GM19328 (cell line): ENCODE measurements at regions not wholly inside any gene's neighbourhood (a gene's known extent, or its start where the extent isn't known, plus 50 kb on each side); places are given as distances from the start of the nearest gene placed in this dataset.
"Not testable (repeated sequence)": the region's sequence is repeated elsewhere in the genome, so short reads cannot be mapped to it uniquely, and the experiment has no call there.

ENCODE experiments used
- ATAC-seq: cut with Tn5 transposase; IDR thresholded peaks from one replicate; pipeline ENCODE4 v1.9.1; 2021; ENCODE audit warnings: mild to moderate bottlenecking, moderate library complexity; ENCODE audit not compliant: unreplicated experiment

DNA sequence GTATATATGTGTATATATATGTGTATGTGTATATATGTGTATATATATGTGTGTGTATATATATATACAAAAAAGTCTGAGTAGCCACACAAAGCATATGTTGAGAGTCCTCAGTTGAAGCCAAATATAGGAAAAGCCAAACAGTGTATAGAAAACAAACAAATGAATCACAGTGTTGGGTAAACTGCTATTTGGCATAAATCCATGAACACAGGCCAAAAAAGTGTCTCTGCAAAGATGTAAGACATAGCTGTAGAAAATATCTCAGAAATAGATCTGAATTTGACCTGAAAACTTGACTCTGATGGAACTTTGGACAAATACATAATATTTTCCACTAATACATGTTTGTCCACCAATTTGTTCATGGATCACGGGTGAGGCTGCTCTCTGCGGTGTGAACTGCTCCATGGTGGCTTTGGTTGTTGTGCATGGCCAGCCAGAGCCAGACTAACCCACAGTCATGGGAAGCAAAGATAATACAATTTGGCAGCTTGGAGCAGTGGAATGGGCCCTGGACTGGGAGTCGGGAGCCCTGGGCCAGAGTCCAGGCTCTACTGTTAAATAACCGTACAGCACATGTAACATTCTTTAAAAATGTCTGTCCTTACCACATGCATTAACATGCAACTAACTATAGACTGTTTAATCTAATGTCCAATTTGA is 76.9 kb upstream of the EED start:
- no peak for ATAC-seq

DNA sequence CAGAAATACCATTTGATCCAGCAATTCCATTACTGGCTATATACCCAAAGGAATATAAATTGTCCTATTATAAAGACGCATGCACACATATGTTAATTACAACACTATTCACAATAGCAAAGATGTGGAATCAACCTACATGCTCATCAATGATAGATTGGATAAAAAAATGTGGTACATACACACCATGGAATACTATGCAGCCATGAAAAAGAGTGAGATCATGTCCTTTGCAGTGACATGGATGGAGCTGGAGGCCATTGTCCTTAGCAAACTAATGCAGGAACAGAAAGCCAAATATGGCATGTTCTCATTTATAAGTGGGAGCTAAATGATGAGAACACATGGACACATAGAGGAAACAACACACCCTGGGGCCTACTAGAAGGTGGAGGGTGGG is 78.3 kb upstream of the EED start:
- not testable (repeated sequence) for ATAC-seq

DNA sequence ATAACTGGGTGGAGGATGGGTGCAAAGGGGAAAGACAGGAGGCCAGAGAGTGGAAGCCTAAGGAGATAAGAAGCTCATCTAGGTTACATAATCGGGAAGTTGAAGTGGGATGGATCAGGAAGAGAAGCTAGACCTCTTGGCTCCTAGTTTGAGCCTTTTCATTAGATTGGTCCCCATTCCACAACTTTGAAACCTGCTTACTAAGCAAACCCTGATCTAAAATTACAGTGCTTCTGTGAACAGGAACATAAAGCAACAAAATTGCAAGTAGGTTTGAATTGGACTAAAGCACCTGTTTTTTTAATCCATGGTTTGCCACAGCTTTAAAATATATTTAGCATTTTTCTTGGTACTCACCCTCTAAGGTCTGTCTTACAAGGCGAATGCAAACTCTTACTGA is 80.4 kb upstream of the EED start:
- no peak for ATAC-seq

DNA sequence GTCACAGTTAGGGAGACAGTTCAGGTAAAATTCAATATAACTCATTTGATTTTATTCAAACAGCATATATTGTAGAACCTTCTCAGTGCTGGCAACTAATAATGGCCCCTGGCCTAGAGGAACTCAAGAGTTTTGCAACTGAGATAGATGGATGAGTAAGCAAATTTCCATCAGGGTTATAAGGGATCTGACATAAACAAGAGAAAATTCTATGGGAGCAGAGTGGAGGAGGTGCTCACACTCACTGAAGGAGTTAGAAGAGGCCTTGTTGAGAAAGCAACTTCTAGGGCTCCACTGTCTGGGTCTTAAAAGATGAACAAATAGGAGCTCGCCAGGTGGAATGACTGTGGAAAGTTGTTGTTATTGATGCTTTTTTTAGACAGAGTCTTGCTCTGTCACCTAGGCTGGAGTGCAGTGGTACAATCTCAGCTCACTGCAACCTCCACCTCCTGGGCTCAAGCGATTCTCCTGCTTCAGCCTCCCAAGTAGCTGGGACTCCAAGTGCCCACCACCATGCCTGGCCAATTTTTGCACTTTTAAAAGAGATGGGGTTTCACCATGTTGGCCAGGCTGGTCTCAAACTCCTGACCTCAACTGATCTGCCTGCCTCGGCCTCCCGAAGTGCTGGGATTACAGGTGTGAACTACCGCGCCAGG is 81.2 kb upstream of the EED start:
- not testable (repeated sequence) for ATAC-seq

DNA sequence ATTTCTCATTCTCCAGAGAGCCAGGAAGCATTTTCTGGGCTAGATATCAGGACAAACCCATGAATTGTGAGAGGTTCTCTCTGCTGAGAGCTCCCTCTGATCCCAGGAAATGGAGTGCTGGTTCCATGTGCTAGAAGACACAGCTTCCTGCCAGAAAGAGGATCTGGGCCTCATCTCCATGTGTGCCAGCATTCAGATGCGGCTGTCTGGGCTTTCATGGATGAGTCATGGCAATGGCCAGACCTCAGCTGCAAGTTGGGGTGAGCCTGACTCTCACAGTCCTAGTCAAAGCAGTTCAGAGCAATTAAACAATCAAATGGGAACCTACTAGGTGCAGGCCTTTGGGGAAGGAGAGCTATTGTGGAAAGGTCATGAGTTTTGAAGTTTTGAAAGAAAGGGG is 82.3 kb upstream of the EED start:
- no peak for ATAC-seq

DNA sequence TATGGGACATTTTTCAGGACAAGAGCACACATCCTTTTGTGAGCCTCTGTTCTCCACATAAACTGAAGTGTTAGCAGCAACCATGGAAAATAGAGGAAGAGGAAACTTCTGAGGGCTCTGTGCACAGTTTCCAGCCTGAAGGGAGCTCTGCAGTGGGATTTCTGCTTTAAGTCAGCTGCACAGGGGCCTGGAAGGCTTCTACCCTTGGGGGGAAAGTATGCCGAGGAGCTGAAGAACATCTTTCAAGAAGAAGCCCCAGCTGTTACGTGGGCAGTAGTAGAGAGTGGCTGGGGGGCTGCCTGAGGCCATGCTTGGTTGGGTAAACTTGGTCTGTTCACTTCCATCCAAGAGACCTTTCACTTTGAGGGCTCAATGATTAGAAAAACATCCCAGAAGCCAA is 82.7 kb upstream of the EED start:
- ATAC-seq, result no peak

DNA sequence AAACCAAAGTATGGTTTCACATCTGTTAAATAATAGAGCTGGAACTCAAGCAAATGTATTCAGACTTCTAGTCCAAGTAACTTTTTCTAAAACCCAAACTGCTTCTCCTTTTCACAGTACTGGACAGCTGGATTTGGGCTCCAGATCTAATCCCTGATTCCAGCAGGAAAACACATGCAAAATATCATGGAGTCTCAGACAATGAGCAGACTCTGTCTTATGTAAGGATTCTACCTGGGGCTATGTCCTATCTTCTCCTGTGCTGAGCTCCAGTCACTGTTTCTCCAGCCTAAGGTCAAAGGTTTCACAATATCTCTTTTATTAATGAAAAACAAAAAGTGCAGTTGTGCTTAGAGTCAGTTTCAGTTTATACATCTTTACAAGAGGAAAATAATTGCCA is 83.2 kb upstream of the EED start:
- no peak for ATAC-seq

DNA sequence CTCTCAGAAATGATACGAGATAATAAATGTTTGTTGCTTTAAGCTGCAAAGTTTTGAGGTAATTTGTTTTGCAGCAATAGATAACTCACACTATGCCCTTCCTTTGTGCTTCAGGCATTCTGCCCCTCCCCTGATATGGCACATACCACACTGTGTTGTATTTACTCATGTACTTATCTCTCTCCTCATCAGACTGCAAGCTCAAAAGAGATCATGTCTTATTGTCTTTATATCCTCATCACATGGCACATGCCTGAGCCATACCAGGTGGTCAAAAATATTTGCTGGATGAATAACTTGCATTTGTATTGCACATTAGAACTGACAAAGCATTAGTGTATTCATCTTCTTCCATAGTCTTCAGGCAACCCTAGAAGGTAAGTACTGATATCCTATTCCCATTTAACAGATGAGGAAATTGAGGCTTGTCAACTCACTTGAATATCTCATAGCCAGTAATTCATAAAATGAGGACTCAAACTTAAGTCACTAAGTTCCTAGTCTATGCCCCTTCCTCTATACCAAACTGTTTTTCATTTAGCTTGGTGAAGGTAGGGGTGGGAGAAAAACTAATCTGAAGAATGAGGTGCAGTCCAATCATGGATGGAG is 83.9 kb upstream of the EED start:
- ATAC-seq, result no peak

DNA sequence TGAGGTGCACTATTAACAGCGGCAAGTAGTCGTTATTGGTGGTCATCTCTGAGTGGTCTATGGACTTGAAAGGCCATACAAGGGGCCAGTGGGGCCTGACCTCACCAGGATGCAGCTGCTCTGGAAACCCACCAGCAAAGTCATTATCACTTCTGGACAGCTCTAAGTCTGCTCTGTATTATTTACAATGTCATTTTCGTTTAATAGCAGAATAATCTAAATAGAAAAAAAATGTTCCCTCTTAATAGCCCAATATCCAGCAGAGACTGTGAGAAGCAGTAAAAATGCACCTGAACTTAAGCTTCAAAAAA is 85.0 kb upstream of the EED start:
- ATAC-seq, result no peak

DNA sequence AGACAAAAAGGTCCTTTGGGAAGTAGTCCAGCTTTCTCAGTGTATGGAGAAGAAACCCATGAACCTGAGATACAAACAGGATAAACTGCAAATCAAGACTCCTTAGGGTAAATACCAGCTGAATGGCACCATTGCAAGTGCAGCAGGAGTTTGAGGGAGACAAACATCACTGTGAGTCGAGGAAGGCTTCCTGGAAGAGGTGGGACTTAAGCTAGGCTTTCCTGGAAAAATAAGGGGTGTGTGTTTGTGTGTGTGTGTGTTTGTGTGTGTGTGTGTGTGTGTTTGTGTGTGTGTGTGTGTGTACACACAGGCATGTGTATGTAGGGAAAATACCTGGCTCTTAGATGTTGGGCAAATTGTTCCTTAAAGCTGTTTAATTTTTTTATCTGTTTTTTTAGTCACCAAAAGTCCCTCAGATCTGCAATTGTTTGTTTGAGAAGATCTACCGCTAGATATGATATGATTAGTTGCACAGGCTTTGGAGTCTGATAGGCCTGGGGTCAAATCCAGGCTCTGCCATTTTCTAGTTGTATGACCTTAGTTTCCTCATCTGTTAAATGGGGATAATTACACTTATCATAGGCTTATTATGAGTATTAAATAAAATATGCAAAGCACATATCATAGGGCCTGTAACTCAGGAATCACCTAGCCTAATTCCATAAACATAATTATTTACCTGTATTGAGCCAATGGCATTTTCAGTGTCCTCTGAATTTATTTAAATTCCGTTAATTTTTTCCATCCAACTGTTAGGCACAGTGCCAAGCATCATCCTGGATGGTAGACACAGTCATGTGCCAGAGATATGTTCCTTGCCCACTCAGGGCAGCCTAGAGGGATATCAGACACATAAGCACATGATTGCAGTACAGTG is 85.6 kb upstream of the EED start:
- no peak for ATAC-seq

DNA sequence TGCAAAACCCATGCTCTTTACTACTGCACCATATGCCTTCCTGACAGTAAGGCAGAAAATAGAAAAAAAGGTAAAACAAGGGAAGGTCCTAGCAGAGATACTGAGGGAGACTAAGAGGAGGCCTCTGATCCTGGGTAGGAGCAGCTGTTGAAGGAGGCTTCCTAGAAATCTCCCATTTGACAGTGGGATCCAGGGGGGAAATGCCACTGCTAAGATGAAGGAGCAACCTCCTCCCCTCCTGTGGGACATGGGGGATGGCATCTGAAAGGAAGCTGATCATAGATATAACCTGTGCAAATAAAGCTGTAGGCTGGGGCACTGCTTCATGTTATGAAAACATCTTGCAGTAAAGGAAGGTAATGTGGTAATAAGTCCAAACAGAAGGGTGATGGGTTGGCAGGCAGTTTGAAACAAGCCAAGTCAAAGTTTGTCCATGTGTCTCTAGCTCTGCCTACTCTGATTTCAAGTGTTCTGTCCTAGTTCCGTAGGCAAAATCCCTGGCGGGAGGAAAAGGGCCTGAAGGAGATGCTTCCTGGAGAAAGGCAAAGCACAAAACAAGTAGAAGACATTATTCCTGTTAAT is 86.7 kb upstream of the EED start:
- no peak for ATAC-seq

DNA sequence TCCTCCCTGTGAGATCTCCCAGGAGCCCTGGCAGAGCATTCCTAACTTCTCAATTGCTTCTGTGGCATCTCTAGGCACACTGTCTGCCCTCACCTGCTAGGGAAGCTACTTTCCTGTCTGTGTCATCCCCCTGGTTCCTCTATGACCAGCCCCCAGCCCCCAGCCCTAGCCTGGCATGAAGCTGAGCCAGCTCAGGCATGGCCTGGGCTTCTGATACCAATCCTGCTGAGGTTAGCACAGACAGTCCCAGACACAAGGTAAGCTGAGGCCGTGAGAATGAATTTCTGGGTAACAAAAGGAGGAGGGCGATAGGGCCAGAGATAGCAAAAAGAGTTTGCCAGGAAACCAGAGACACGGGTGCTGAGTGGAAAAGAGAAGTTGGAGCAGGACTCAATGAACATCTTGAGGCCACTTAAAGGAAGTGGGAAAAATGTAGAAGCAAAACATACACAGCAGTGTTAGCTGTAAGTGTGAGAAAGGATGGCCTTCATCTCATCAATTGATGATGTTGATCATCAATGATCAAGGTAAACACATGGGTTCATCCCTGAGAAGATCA is 87.6 kb upstream of the PICALM start:
- ATAC-seq, result no peak

DNA sequence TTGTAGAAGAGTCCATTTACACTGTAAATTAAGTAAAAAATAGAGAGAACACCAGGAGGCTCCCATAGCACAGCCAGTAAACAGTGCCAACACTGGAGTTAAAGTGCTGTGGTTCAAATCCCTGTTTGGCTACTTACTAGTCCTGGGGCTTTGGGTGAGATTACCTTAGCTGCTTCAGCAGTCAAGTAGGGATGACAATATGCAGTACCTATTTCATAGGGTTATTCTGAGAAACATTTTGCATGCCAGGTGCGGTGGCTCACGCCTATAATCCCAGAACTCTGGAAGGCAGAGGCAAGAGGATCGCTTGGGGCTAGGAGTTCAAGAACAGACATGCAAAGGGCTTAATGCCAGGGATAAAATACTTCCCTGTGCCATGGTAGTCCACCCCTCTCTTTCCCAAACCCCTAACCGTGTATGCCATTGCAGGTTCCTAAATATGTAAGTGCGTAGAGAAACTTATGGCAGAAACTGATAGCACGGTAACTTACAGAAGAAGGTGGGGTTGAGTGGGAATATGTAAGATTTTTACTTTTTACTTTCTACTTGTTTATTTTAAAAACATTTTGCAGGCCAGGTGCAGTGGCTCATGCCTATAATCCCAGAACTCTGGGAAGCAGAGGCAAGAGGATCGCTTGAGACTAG is 86.4 kb upstream of the PICALM start:
- ATAC-seq, result no peak

DNA sequence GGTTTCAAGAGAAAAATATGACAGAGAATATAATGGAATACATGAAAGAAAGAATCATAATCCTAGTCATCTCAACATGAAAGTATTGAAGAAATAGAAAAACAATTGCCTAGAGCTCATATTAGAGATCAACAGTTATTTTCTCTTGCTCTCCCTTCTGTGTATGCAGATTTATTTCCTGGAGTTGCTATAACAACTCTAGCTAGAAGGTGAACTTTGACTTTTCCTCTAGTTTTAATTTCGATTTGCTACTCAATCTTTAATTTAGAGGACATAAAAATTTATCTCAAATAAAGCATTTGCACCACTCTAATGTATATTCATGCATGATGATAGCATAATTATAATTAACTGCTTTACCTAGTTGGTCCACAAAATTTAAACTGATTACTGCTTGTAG is 84.6 kb upstream of the PICALM start:
- no peak for ATAC-seq

DNA sequence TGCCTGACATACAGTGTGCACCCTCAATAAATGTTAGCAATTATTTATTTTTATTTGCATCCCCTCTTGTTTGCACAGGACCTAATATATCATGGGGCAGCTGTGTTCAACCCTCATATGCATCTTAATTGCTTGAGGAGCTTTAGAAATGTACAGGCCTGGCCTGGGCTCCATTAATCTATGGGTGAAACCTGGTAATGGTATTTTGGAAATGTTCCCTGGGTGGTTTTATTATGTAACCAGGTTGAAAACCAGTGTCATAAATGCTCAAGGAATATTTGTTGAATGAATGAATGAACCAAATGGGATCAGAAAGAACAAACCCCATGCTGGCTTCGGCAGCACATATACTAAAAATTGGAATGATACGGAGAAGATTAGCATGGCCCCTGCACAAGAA is 84.0 kb upstream of the PICALM start:
- ATAC-seq, result no peak

DNA sequence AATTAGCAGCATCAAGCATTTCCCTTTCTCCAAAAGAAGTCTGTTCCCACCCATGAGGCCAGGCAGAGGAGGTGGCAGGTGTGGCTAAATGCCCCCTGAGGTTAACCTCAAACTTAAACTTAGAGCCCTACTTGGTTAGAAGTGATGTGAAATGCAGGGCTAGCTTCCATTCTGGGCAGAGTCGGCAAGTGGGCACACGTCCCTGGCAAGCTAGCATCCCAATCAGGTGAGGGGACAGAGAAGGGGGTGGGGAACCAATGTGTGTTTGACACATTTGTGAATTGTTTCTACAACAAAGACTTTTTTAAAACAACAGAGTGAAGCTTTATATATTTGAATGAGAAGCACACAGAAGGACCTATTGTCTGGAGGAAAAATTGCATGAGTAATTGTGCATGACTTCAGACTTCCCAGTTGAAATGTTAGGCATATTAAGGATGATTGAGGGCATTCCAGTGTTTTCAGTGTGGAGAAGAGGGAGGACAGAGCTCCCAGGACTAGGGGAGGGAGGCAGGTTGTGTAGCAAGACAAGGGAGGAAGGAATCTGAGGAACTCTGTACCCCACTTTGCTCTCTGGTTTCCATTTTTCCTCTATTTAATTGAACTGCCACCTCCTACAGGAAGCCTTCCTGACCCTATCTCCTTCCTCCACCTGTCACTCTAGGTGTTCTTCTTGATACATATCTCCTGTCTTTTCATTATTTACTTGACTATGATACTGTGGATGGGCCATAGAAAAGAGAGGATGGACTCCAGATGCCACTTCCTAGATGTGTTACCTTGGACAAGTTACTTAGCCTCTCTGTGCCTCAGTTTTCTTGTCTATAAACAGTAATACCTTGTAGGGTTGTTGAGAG is 83.3 kb upstream of the PICALM start:
- ATAC-seq, result no peak

DNA sequence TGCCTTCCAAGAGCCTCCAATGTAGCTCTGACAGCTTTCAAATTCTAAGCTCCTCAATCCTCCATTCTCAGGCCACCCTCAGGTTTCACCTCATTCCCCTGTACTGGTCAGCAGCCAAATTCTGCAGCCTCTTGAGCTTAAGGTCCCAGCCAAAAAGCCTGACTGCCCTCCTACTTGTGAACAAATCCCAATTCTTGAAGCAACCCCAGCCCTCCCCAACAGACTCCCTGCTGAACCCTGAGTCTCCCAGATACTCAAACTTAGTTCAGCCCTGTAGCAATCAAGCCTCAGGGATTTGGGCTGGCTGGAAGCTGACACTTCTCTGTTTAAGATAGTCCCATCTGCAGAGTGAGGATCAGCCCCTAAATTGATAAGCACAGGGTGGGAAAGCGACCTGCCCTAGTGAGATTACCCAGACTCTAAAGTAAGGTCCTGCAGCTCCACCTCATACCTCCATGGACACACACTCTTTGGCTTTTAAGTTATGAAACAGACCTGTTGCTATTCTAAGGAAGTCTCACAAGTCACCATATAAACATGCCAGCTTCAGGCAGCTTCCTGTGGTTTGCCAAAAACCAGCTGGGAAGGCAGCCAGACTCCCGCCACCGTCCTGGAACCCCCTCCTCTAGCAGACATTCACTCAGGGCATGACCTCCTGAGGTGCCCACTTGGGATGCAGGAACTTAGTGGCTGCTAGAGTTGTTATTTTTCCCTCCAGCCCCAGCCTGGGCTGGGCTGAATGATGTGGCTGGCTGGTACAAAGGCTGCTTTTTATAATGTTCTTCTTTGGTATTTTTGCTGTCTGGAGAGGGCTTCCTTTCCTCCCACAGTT is 82.5 kb upstream of the PICALM start:
- no peak for ATAC-seq

DNA sequence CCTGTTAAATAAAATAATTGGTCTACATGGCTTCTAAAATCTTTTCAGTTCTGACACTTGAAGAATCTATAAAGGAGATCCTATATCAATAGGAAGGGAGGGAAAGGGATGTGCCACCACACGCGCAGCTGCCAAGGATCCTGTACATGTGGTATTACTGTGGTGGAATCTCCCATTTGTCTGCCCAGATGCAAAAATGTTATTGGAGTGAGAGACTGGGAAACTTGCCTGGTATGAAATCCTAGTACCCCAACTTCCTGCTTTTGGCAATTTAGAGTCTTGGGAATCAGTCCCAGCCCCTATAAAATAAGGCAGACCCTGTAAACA is 81.9 kb upstream of the PICALM start:
- no peak for ATAC-seq

DNA sequence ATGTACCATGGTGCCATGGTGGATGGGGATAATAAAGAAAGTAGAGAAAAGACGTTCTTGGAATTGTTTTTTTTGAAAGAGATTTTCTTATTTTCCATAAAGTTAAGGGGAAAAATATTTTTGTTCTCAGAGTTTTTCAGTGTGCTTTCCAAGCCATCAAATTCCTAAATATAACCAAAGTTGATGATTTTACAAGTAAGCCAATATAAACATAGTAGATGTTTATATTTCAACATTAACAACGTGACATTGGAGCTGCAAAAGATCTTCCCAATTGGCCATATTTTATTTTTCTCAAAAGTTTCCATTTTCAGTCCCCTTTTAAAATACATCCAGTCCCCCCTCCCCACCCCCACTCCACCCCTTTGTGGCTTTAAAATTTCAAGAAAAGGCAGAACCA is 80.9 kb upstream of the PICALM start:
- ATAC-seq, result no peak
